Chondrocyte (in vitro differentiated cells): ENCODE measurements at regions not wholly inside any gene's neighbourhood (a gene's known extent, or its start where the extent isn't known, plus 50 kb on each side); places are given as distances from the start of the nearest gene placed in this dataset.

Source experiments
- DNase-seq: peaks from one replicate; pipeline ENCODE4 v3.0.0; 2021; ENCODE audit warnings: mixed read lengths, low spot score
- H3K27ac Mint-ChIP-seq: one replicate; pipeline ENCODE4 v1.8.0; 2021; ENCODE audit warnings: mild to moderate bottlenecking, moderate library complexity, mixed read lengths; ENCODE audit not compliant: unreplicated experiment
- H3K27me3 Mint-ChIP-seq: 2 replicates; pipeline ENCODE4 v1.8.0; 2021; ENCODE audit warnings: low read depth, mixed read lengths
- H3K36me3 Mint-ChIP-seq: 2 replicates; pipeline ENCODE4 v1.8.0; 2021; ENCODE audit warnings: low read depth, mixed read lengths
- H3K4me1 Mint-ChIP-seq: 2 replicates; pipeline ENCODE4 v1.8.0; 2021; ENCODE audit warnings: low read depth, mild to moderate bottlenecking, mixed read lengths
- H3K4me3 Mint-ChIP-seq: one replicate; pipeline ENCODE4 v1.8.0; 2021; ENCODE audit warnings: mild to moderate bottlenecking, moderate library complexity, mixed read lengths; ENCODE audit not compliant: unreplicated experiment
- H3K9me3 Mint-ChIP-seq: 2 replicates; pipeline ENCODE4 v1.8.0; 2021; ENCODE audit warnings: low read depth, mixed read lengths
- CTCF ChIP-seq: fragments of 200-600 bp; sonication (generic); IDR thresholded peaks from 2 replicates; pipeline ENCODE4 v1.5.0; 2021; ENCODE audit warnings: antibody characterized with exemption, mild to moderate bottlenecking, moderate library complexity

GRCh38 chr1:229943148-229943714 is 123.8 kb upstream of the GALNT2 start:
- Mint-ChIP-seq H3K36me3 (no peaks in the 10 kb centered on the region), H3K27ac (no peak overlapping the region), H3K4me1 (peaks cover 44% of the 10 kb centered on the region), H3K9me3 (no peaks in the 10 kb centered on the region), H3K27me3 (no peaks in the 10 kb centered on the region), H3K4me3 (no peak overlapping the region)
- DNase-seq, result no peak
- no peak for TF ChIP-seq CTCF

- no peak for DNase-seq
- no peak overlapping the region for H3K27ac Mint-ChIP-seq
- H3K4me3 Mint-ChIP-seq, result no peak overlapping the region
- no peaks in the 10 kb centered on the region for H3K27me3 Mint-ChIP-seq
- H3K4me1 Mint-ChIP-seq, result peaks cover 51% of the 10 kb centered on the region
- no peaks in the 10 kb centered on the region for H3K9me3 Mint-ChIP-seq
- no peaks in the 10 kb centered on the region for H3K36me3 Mint-ChIP-seq
- no peak for TF ChIP-seq CTCF
Measured at GRCh38 chr1:229943988-229944743, 122.9 kb upstream of the GALNT2 start.

GRCh38 chr1:229945795-229946194 is 121.2 kb upstream of the GALNT2 start:
- TF ChIP-seq CTCF, result no peak
- no peaks in the 10 kb centered on the region for H3K36me3 Mint-ChIP-seq
- no peaks in the 10 kb centered on the region for H3K9me3 Mint-ChIP-seq
- no peaks in the 10 kb centered on the region for H3K27me3 Mint-ChIP-seq
- H3K4me3 Mint-ChIP-seq, result no peak overlapping the region
- DNase-seq, result no peak
- peaks cover 35% of the 10 kb centered on the region for H3K4me1 Mint-ChIP-seq
- H3K27ac Mint-ChIP-seq, result no peak overlapping the region

GRCh38 chr1:229947968-229948367 is 119.1 kb upstream of the GALNT2 start:
- Mint-ChIP-seq H3K27ac (peak overlapping the region; percentile 65), H3K27me3 (no peaks in the 10 kb centered on the region), H3K36me3 (no peaks in the 10 kb centered on the region), H3K4me1 (peaks cover 22% of the 10 kb centered on the region), H3K9me3 (no peaks in the 10 kb centered on the region), H3K4me3 (no peak overlapping the region)
- DNase-seq, result no peak
- TF ChIP-seq CTCF, result no peak

- peak overlapping the region; percentile 65 for H3K27ac Mint-ChIP-seq
- DNase-seq, result no peak
- H3K4me3 Mint-ChIP-seq, result no peak overlapping the region
- no peak for TF ChIP-seq CTCF
- H3K4me1 Mint-ChIP-seq, result peaks cover 25% of the 10 kb centered on the region
- H3K36me3 Mint-ChIP-seq, result no peaks in the 10 kb centered on the region
- no peaks in the 10 kb centered on the region for H3K27me3 Mint-ChIP-seq
- H3K9me3 Mint-ChIP-seq, result no peaks in the 10 kb centered on the region
Measured at GRCh38 chr1:229948438-229948837, 118.6 kb upstream of the GALNT2 start.
